CMK (cell line): ENCODE measurements at regions not wholly inside any gene's neighbourhood (a gene's known extent, or its start where the extent isn't known, plus 50 kb on each side); places are given as distances from the start of the nearest gene placed in this dataset.
"Not testable (repeated sequence)": the region's sequence is repeated elsewhere in the genome, so short reads cannot be mapped to it uniquely, and the experiment has no call there.

Experiments
- DNase-seq: peaks from one replicate; pipeline ENCODE4 v3.0.0-alpha.2; 2010; ENCODE audit warnings: low read depth

DNA sequence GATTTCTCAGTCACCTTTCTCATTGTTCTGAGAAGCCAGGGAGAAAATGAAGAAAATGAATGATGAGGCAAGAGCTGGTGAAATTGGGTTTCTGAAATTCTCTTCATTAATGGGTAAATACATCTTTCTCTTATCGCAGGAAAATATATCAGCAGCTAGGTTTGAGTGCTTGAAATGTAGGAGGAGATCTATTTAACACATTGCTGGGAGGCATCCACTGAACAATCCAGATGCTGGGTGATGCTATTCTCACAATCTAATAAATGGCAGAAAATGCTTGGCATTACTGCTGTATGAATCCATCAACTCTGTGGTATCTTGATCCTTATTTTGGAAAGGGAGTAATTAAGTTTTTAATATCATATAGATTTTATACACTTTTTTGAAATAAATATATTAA, 199.6 kb upstream of the LRP1B start:
- no peak for DNase-seq

DNA sequence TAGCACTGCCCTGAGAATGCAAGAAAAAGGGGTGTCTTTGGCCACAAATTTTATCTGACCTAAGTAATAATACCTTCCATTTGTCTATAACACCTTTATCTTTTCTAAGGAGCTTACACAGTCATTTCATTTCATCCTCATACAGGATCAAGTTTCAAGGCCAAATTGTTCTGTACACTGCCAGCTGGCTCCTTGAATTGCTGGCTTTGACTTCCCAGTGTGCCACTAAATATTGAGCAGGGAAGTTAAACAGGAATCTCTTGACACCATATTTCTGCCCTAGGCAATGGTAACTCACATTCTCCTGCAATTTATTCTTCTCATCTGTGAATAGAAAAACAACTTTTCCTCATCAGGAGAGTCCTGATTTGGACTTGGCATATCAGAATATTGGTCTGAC, 195.1 kb upstream of the LRP1B start:
- no peak for DNase-seq

- no peak for DNase-seq
These were observed 192.4 kb upstream of the LRP1B start for GRCh38 chr2:142323206-142323605.

- no peak for DNase-seq
These were observed 191.0 kb upstream of the LRP1B start for GRCh38 chr2:142321706-142322280.

DNA sequence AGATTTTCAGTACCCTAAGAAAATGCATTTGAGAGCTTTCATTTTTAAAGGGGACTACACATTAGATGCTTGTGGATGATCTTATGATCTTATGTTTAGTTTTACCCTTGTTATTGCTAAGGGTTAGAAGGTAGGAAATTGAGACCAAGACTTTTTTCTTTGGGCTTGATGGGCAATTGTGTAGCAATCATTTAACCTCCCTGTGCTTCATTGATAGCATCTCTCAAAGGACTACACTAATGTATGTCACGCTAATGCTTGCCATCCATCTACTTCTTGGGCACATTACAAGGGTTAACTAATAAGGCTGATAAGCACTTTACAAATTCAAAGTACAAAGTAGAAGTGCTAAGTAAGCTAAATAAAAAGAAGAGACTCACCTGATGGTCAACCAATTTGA, 189.3 kb upstream of the LRP1B start:
- DNase-seq: no peak

DNA sequence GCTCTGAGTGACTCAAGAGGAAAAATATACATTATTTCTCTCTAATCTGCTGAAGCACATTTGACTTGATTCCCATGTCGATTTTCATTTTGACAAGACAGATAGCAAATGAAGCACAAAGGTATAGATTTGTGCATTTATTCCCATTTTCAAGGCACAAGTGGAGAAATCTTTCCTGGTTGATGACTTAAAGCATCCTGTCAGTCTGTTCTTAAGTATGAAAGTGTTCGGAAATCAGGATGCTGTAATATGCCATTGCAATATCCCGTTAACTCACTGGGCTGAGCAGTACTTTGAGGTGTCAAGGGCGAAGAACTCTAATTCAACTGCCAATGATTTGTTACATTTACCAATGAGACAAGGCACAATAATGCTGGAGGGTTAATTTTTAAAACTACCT, 185.2 kb upstream of the LRP1B start:
- no peak for DNase-seq

DNA sequence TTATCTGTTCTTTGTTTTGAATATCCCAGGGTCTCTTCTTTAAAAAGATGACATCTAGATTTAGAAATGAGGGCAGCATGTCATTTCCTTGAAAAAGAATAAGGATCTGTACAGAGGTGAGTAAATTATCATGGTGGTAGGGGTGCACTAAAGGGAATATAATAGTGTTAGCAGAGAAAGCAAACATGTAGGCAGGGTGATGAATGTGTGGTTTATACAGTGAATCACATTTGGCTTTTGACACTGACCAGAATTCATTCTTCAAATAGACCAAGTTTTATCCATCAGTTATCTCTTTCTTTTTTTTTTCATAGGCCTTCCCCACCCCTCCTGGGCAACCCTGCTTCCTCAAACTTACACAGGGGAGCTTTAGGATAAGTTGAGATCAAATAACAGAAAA, 184.5 kb upstream of the LRP1B start:
- no peak for DNase-seq

DNA sequence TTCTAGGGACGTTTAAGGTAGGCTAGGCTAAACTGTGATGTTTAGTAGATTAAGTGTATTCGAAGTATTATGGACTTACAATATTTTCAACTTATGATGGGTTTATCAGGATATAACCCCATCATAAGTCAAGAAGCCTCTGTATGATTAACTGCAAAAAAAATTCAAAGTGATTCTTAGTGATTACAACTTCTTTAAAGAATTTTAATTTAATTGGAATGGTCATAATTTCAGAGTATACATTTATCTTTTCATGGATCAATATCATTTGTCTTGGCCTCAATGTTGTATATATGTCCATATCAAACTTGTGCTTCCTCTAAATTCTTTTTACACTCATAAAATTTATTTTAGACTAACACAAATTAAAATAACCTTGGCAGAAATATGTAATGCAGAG, 183.3 kb upstream of the LRP1B start:
- DNase-seq: no peak

GRCh38 chr2:142310530-142310929, 179.7 kb upstream of the LRP1B start:
- no peak for DNase-seq

DNA sequence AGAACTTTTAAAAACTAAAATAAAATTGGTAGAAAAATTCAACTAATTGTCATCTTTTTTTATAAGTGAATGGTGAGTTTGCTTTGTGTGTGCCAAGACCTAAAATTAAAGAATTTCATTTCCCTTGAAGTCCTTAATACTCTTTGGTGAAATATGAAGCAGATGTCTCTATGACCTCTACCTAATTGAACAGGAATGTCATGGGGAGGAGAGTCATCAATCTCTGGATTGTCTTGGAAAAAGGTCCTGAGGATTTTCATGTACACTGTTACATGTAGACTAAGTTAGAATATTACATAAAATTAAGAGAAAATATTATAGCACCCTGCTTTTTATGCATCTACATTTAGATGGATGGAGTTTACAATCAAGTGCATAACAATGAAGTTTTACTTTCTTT, 177.9 kb upstream of the LRP1B start:
- DNase-seq: no peak

DNA sequence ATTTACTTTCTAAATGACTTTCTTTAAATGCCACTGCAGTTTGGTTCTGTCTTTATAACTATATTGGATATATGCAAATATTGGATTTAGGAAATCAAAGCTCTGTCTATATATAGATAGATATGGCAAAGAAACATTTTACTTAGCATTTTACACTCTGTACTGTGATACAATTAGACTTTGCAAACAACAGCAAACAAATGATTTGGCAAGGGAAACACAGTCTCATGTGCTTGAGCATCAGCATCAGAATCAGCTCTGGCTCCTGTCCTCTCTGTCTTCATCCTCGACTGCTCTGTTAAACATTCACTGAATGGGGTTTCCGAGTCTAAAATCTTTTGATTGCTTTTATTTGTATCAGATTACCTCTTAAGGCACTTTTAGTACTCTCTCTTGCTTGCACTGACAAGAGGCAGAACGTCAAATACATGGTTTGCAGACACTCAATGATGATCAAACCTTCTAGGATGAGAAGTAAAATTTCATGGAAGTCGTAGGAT, 176.8 kb upstream of the LRP1B start:
- no peak for DNase-seq

GRCh38 chr2:142307086-142307485, 176.3 kb upstream of the LRP1B start:
- DNase-seq: no peak

DNA sequence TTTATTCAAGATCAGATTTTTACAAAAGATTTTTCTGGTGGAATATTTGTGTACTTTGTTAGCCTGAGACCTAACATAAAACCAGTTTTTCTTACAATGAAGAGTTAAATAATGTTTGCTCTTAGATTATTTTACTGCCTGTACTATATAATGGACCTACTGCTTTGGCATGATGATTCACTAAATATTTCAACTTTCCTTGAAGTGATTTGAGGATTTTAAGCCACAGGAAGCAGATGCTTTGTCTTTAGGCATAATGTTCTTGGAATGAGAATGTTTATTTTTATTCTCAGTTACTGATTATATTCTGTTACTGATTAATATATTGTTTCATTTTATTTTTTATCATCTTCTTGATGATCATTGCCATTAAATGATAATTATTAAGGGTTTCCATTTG, 175.3 kb upstream of the LRP1B start:
- DNase-seq: no peak

GRCh38 chr2:142300517-142300916, 169.7 kb upstream of the LRP1B start:
- DNase-seq: no peak

GRCh38 chr2:142299021-142299420, 168.2 kb upstream of the LRP1B start:
- no peak for DNase-seq

DNA sequence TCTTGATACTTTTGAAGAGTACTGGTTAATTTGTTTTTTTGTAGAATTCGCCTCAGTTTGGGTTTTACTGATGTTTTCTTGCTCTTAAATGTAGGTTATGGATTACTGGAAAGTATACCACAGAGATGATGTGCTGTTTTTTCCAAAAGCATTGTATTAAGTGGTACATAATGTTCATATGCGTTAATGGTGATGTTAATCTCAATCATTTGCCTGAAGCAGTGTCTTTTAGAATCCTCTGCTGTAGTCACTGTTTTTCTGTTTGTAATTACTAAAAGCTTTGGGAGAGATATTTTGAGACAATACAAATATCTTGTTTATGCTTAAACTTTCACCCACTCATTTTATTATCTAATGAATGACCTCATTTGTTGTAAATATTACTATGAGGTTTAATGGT, 163.4 kb upstream of the LRP1B start:
- DNase-seq: no peak

GRCh38 chr2:142291969-142292368, 161.2 kb upstream of the LRP1B start:
- DNase-seq: no peak

DNA sequence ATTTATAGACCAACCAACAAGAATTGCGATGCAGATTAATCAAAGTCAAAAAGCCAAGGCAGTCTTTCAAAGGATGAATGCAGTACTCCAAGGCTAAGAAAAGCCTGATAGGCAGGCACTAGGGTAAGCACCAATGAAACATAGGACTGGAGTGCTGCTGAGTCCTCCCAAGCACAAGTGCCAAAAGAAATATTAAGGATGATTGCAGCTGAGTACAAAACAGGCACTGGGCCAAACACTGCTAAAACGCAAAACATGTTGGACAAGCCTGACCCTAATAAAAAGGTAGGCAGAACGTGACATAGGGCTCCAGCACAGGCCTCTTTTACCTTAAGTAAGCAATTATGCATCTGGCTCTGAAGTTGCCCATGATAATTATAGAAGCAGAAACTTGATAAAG, 160.1 kb upstream of the LRP1B start:
- no peak for DNase-seq

DNA sequence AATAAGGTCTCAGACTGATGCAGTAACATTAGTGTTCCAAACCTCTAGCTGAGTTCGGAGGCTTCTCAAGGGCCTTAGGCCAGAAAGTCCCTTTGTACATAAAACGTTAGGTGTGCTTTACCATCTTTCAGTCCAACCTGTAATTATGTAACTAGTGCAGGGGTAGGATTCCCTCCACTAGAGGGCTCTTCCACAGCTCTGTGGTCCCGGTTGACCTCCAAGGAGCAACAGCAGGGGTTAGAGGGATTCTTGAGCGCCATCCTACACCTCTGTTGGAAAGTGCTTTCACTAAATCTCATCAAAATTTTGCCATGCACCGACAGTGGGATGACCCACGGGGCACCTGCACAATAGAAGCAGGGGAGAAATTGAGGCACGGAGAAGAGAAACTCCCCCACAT, 155.8 kb upstream of the LRP1B start:
- DNase-seq: no peak

DNA sequence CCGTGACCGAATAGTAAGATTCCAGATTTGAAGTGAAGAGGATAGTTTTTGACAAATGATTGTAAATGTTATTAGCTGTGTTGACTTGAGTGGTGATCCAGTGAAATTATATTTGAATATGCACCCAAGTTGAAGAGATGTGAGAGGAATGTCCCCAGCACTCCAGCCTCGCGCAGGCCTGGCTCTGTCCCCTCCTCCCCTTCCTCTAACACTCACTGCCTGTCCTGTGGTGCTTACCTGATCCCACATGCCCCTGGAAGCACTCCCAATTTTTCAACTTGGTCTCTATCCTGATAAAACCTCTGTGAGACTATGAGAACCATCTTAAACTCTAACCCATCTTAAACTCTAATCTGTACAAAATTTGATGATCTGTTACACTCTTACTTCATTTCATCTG, 154.7 kb upstream of the LRP1B start:
- DNase-seq: no peak

GRCh38 chr2:142284336-142284735, 153.5 kb upstream of the LRP1B start:
- DNase-seq: not testable (repeated sequence)

DNA sequence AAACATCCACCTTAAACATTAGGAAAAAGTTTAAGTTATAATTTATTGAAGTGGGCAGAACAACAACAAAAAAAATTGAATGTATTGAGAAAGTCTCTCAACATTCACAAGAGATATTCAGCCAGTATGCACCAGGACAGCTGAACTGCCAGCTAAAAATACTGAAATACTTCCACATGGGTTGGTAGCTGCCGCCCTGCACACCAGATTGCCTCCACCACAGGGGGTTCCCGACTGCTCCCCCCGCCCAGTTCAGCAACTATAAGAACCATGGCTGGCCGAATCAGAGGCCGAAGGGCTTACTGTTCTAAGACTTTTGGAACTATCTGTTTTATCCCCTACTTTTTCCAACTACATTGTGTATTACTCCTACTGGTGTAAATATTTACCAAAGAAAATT, 150.0 kb upstream of the LRP1B start:
- DNase-seq: no peak

GRCh38 chr2:142270990-142271389, 140.2 kb upstream of the LRP1B start:
- DNase-seq: no peak

DNA sequence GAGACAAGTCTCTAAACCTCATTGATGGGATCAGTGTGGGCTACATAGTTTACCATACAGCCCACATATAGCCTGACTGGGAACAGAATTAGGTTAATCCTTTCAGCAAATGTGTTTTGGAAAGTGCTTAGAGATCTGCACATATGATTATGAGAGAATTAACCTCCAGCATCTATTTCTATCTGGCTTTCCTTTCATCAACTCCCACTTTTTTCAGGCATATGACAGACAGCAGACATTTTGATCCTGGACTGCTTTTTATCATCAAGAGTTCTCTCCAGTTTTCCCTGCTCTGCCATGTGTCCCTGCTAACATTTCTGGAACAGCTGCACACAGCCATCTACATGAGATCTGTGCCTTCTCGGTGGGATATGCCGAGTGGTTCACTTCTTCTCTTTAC, 139.5 kb upstream of the LRP1B start:
- DNase-seq: no peak

DNA sequence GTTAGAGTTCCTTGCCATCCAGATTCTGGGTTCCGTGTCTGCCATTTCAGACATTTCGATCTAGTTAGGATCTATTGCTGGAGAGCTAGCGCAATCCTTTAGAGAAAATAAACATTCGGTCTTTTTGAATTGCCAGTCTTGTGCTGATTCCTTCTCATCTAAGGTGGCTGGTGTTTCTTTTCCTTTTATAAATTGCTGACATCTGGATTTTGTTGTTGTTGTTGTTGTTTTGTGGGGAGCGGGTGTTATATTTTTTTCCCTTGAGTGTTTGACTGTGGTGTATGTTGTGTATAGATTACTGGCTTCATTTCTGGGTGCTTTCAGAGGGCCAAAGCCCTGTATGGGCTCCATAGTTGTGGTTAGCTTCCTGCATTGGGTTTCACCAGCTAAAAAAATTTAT, 128.5 kb upstream of the LRP1B start:
- no peak for DNase-seq
